ENCODE measurements at regions not wholly inside any gene's neighbourhood (a gene's known extent, or its start where the extent isn't known, plus 50 kb on each side); places are given as distances from the start of the nearest gene placed in this dataset.

DNA sequence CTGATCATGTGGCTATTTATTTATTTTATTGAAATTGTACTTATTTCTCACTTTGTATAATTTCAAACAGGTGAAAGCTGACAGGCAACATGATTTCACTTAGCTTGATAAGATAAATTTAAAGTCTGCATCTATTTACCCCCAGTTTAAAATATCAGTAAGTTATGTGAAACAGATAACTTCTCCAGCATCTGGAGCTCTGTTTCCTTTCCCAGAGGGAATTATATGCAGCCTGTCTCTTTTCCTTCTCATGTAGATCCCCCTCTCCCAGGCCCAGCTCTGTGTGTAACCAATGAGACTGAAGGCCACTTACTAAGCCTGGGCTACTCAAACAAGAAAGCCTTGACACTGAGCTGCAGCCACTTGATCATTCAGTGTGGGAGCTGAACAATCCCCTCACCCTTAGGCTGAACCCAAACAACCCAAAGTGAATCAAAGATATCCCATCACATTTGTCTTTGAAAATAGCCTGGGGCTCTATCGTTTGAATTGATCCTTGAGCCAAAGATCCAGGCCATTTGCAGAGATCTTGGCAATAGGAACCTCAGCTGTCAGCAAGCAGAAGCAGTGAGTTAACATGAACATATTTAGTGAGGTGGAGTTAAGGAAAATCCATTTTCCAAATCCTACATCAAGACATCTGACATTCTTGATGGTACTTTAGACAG, 383.9 kb downstream of the TGFB2 start:
- no peak for DNase-seq

DNA sequence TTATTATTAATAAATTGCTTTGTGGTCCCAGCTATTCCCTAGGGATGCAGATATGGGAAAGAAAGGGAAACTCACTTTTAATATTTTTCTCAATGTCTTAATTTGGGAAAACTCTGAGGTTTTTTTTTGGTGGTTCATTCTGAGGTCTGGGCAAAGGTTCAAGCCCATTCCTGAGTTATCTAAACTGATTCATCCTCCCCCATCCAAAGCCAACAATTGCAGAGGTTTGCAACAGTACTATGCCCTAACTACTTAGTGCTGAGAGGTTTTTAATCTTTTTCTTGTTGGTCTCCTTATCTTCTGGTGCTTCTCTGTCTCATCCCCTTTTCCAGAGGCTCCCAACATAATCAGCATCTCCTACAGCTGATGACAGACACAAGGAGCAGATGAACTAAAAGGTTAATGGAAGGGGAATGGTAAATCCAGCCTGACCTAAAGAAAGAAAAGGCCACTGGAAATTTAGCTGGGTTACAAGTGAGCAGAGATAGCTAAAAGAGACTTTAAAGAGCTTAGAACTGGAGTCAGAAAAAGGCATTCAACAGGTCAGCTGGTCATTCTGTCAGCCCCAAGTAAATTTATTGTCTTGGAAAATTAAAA, 390.4 kb downstream of the TGFB2 start:
- no peak for DNase-seq

DNA sequence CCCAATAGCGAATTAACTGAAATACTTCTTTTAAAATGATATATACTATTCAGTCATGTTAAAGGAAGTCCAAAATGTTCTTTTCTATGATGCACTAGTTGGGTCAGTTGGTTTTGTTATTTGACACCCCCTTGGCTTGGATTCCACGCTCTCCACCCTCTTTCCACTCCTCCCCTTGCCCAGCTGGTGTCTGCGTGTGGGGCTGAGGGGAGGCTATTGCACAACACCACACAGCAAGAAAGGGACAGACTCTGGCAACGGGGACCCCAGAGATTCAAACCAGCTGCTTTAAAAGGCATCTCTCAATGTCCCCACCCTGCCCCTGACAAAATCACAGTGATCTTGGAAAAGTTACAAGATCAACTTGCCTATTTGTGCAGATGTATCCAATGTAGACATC, 394.3 kb downstream of the TGFB2 start:
- DNase-seq, result no peak

DNA sequence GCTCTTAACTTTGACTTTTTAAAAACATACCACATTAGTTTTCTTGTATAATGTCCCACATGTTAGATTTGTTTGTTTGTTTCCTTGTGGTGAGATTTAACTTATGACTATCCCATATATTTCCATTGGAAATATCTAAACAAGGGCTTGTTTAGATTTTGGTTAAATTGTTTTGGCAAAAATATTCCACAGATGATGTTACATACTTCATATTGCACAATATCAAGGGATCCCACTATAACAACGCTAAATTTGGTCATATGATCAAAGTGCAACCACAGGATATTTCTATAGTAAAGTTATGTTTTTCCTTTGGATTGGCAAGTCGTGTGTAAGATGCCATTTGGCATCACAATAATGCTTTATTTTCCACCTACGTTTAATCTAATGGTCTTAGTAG, 396.7 kb downstream of the TGFB2 start:
- no peak for DNase-seq

DNA sequence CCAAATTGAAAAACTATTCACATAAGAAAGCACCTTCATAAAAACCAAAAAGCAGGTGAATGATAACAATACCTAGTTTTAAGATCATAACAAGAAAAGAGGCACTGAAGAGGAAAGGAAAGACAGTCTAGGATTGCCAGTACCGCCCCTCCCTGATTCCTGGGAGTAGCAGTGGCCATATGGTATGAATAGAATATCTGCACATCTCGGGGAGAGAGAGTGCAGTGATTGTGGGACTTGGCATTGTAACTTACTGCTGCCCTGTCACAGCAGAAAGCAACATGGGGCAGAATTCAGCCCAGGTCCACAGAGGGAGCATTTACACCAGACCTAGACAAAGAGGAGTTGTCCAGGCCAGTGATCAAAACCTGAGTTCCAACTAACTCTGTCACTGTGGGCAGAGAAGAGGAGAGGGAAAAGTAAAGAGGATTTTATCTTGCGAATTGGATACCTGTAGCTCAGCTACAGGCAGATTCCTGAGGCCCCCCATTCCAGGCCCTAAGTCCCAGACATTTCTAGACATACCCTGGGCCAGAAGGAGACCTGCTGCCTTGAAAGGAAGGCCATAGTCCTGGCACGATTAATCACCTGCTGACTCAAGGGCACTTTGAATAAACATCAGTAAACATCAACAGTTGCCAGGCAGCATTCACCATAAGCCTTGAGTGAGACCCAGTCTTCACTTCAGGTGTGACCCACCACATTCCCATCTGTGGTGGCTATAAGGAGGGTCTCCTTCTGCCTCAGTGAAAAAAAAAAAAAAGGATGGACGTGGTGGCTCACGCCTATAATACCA, 397.5 kb downstream of the TGFB2 start:
- DNase-seq, result no peak

DNA sequence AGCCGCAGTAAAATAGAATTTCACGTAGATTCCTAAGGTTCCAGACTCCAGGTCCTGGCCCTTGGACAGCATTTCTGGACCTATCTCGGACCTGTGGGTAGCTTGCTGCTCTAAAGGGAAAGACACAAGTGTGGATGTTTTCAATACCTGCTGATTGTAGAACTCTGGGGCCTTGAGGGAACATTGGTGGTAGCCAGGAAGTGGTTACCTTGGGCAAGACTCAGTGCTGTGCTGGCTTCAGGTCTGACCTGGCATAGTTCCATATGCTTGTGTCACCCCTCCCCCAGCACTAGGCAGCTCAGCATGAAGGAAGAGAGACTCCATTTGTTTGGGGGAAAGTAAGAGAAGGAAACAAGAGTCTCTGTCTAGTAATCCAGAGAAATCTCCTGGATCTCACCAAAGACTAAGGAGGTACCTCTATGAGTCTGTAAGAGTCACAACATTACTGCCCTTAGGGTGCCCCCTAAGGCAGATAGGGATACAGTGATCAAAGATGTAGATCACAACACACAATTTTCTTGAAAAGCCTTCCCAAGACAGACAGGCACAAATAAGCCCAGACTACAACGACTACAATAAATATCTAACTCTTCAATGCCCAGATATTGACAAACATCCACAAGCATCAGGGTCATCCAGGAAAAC, 398.8 kb downstream of the TGFB2 start:
- DNase-seq, result no peak

DNA sequence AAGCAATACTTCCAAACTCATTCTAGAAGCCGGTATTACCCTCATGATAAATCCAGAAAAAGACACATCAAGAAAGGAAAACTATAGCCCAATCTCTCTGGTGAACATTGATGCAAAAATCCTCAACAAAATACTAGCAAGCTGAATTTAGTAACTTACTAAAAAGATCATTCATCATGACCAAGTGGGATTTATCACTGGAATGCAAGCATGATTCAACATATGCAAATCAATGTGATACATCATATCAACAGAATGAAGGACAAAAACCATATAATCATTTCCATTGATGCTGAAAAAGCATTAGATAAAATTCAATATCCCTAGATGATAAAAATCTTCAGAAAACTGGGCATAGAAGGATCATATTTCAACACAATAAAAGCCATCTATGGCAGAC, 402.9 kb downstream of the TGFB2 start:
- no peak for DNase-seq

DNA sequence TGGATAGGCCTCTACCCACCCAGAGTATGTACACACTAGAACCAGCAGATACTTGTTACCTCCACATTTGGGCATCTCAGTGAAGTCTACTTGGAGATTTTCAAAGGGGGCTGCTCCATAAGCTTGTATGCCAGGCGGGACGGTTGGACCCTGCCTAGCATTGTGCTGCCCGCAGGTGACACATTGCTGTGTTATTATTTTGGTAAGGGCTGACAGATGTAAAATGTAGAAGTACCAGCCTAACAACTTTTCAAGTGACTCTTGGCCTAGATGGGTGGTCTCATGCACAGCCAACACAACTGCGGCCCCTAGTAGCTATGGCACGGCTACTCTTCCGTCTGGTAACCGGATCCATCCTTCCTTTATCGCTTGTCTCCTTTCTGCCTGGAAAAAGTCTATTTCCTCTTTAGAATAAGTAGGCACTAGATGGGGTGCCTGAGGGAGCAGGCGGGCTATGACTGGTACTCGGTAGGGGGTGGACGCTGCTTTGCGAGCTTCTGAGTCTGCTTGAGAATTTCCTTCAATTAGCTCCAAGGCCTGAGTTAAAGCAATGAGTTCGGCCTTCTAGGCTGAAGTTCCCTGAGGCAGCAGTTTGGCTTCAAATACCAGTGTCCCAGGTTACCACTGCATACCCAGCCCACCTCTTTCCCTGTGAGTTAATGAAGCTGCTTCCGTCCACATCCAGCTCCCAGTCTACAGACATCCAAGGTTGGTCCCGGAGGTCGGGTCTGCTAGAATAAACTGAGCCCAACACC, 405.3 kb downstream of the TGFB2 start:
- DNase-seq, result no peak

DNA sequence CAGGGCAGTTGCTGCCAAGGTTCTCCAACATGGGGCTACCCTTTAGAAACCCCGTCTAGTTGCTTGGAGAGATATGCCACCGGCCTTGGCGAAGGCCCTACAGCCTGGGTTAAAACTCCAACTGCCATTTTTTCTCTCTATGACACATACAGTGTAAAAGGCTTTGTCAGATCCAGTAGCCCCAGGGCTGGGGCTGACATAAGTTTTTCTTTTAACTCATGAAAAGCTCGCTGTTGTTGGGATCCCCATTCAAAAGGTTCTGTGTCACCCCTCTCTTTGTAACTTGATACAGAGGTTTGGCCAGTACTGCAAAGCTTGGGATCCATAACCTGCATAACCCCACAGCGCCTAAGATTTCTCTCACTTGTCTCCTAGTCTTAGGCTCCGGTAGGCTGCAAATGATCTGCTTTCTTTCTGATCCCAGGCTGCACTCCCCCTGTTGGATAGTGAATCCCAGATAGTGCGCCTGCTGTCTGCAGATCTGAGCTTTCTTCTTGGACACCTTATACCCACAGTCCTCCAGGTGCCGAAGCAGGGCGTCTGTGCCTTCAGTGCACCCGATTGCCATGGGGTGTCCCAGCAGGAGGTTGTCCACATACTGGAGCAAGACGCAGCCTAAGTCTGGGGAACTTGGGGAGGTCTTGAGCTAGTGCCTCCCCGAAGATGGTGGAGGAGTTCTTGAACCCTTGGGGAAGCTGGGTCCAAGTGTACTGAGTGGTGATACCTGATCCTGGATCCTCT, 406.2 kb downstream of the TGFB2 start:
- DNase-seq, result no peak

DNA sequence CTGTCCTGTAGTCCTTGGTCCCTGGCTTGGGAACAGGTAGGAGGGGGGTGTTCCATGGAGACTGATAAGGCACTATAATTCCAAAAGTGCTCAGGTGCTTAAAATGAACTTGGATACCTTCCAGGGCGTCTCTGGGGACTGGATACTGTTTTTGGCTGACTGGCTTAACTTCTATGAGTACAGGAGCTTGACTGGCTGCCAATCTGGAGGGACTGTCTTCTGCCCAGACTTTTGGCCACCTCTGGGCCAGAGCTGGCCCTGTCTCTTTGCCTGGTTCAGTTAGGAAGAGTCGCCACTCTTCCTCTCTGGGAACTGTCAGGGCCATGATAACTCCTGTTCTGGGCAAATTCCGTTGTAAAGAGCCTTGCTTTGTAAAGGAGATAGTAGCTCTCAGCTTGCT, 407.0 kb downstream of the TGFB2 start:
- DNase-seq, result no peak

DNA sequence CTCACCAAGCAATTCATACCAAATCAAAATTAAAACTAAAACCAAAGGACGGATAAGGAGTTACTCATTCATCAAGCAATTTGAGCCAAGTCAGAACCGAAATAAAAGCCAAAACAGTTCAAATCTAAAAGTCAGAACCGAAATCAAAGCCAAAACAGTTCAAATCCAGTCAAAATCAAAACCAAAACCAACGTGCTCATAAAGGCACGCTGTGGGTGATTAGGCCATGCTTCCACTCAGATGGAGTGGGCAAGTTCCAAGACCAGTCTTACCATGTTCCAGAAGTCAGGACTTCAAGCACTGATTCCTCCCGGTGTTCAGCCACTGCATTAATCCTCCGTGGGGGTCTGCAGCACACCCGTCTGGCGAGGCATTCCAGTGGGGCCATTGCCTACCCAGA, 409.3 kb downstream of the TGFB2 start:
- DNase-seq, result no peak

DNA sequence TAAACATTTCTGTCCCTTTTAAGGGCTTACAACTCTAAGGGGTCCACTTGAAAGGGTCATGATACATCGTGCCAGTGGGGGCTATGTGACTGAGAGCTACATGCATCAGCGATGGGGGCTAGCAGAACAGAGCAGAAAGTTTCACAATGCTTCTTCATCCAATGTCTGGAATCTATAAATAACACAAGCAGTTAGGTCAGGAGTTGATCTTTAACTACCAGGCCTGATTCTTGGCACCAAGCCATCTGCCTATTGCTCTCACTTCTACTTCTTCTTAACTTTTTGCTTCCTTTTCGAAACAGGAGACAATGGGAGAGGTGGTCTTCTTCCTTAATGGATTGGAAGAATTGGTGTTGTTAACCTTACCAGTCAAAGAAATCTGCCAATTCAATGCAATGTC, 410.0 kb downstream of the TGFB2 start:
- no peak for DNase-seq

DNA sequence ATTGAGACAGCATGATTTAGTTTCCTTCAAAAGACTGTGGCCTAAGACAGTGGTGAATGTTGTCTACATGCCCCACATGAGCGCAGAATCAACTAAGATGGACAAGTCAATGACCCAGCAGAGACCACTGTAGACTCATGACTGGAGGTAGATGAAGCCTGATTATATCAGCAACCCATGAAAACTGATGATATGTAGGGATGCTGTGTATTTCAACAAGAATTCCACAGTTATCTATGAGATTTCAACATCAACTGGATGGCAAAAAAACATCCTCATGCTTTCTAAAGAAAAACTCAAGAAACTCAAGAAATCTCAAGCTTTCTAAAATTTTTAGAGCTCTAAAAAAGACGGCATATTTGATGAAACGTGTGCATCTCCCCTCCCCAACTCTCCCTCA, 413.9 kb upstream of the LYPLAL1 start:
- DNase-seq, result no peak

DNA sequence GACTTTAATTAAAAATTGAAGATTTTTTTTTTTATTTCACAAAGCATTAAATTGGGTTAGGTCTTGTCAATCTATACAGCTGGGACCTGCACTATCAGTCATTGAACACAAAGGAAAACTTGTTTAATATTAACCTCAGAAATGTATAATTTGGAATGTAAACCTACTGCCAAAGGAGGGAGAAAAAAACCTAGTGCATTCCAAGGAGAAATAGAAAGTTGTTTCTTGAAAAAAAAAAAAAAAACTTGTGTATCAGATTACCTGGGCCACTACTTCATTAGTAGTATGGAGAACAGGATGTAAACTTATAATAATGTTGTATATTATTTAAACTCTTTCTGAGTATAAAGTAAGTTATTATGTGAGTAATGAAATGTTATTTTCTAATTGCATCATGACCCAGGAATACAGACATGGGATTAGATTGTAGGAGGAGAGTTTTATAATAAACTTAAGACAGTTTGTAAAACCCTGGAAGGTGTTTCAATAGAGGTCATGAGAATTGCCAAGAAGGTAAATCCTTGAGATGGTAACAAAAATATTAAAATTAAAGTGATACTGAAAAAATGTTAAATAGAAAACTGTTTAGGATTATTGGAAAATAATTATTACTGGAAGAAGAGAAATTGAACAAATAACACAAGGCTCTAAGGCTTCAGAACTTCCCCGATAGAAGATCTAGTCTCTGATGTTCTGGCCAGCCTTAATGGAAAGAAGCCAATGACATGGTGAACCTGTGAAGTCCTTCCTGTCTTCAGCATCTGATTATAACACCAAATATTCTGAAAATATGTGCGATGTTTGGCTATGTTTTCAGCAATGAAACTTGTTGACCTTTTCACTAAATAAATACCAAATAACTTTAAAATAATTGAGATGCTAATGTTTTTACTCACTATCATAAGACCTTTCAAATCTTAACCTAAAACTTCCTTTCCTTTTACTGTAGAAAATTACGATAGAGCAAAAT, 412.8 kb upstream of the LYPLAL1 start:
- no peak for DNase-seq

DNA sequence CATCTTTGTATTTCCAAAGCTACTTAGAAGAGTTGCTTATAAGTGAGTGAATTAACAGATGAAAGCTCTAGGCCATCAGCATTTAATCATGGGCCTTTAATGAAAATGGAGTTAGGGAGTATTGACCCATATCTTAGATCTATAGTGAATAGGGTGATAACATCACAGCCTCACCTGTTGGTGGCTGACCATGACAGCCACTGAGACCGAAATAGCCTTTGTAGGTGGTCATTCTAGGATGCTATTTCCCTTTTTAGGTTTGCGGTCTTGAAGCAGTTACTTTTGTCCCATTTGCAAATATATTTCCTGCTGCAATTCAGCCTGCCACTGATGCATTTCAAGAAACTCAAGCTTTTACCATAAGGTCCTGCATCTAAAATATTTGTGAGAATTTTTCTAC, 410.1 kb upstream of the LYPLAL1 start:
- DNase-seq, result no peak

DNA sequence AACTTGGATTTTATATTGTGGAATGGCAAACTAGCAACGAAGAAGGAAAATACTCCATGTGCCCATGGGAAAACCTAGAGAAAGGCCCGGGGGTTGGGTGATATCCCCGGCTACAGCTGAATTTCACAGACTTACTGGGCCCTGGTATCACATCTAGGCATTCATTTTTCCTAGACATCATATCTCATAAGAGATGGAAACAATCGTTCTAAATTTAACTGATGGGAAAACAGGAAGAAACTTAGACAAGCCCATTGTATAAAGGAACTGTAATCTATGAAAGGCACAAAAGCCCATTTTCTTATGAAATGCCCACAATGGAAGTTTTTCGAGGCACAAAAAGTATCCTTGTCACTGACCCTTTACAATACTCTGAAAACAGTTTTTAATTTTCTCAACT, 407.9 kb upstream of the LYPLAL1 start:
- no peak for DNase-seq

DNA sequence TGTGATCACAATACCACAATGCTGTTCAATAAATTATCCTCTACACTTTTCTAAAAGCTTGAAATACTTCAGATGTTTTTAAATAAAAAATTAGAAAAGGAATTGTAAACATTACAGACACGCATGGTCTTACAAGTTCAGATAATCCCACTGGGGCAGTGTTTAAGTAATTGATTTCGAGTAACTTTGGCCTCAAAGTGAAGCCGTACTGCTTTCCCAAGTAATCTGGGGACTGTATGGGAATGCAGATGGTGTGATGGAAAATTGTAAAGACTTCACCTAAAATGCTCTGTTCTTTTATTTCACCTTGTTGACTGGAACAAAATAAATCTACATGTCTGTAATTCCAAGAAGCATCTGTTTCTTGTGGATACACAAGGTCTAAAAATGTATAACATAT, 401.7 kb upstream of the LYPLAL1 start:
- no peak for DNase-seq

DNA sequence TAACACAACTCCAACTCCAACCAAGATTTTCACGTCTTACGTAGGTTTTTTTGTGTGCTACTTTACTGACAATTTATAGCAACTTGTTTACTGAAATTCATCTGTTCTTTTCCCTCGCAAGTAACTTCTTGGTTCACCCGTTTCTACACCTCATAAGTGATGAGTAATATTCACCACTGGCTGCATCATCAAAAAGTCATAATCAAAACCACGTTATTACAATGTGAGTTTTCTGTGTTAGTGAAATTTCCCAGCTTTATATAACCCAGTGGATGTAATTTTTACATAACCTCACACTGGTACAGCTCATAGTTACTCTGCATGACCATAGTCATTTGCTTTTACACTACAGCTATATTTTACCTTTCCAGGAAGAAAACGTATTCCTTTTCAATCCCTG, 401.1 kb upstream of the LYPLAL1 start:
- no peak for DNase-seq

DNA sequence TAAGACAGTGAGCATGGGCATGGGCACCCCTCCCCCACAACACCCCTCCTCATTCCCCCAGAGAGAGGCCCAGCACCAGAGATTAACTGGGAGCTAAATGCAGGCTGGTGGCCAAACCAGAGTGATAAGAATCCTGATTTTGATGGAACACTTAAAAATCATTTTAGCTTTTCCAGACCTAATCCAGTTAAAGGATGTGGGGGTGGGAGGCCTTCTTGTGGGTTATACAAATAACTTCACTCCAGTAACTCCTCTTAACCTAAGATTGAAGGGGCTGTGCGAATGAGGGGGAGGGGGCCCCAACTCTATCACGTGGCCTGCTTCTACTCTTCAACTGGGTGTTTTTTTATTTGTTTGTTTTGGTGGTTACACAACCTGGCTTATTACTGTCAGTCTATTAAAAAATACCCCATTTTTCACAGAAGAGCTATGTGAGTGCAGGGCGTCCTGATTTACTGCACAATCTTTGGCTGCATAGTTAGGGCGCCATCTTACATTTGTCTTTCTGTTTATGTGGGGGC, 398.1 kb upstream of the LYPLAL1 start:
- no peak for DNase-seq

DNA sequence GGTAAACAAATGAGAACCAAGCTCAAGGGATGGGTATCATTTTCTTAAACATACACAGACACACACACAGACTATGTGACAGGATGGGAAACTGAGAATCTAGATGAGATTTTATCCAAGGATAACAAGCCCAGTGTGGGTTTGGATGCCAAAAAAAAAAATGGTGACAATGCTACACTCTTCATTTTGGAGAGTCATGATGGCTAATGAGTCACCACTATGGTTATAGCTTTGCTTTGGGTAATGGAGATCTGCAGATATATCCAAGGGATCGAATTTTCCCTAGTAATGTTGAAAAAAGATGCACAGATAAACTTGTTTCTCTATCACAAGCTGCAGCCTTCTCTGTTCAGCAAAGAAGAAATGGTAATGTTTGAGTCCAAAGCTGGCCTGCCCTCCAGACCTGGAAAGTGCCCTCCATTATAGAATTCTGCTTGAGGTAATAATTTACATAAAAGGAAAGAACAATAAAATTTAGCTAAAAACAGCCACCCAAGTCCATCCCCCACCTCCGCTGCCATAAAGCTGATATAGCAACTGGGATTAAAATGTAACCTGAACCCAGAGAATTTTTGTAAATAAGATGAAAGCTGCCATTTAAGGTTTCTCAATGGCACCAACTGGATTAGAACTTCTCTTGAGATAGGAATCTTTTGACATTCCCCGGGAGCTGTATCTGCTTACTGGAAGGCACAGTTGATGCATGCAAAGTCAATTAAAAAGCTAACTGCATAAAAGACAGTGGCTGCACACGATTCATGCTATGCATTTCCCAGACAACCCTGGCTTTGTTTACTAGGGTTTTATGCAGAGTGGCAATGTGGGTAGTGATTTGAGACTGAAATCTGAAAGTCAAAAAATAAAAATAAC, 395.2 kb upstream of the LYPLAL1 start:
- no peak for DNase-seq

Measured in NCI-H2227 treated with DMSO at 0.1 percent for 48 hours (cell line).